ENCODE measurements at regions not wholly inside any gene's neighbourhood (a gene's known extent, or its start where the extent isn't known, plus 50 kb on each side); places are given as distances from the start of the nearest gene placed in this dataset.

DNA sequence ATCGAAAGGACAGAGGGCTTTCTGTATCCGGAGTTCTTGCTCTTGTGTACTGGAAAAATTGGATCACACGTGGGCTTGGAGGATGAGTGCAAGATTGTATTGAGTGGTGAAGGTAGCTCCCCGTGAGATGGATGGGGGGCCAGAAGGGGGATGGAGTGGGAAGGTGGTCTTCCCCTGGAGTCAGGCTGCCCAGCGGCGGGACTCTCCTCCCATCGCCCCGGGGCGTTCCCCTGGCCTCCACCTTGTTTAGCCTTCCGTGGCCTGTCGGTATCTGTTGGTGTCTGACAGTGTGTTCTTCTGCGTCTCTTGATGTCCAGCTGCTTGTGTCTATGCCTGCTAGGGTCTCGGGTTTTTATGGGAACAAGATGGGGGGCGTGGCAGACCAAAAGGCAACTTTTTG is 54.6 kb upstream of the GABRA6 start:
- DNase-seq, result peak in 1 of 42 donors; percentile 3
- intact Hi-C loops (cut with DNase I), result no loop called here

DNA sequence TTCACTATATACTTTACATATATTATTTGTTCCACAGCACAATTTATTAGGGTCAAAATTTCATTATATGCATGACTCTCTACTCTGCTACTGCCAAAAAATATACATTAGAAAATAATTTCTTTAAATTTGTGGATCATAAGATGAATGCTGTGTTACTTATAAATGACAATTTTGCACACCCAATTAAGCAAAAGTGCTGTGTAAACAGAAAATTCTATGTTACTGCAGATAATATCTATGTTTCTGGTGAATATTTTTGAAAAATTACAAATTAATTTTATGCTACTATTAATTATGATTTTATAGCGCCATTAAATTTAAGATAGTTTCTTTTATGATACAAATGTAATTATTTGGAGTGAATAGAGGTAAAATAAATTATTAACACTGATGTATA is 59.8 kb upstream of the GABRA6 start:
- DNase-seq, result no peak
- intact Hi-C loops (cut with DNase I), result no loop called here

DNA sequence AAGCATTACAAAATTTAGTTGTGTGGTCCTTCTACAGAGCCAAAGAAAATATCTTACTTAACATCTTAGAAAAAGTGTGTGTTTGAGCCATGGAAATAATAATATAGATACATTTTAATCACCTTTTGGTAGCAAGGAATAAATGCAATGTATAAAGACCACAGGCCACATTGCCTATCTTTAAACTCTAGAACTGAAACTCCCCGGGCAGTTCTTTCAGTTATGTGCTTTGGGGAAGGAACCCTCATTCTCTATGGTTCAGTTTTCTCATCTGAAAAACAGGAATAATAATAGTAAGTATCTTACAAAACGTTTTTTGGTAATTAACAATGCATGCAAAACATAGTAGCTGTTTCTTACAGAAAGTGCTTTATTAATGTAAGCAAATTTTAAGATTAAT is 67.8 kb upstream of the GABRB2 start:
- intact Hi-C loops (cut with DNase I), result no loop called here
- no peak for DNase-seq

DNA sequence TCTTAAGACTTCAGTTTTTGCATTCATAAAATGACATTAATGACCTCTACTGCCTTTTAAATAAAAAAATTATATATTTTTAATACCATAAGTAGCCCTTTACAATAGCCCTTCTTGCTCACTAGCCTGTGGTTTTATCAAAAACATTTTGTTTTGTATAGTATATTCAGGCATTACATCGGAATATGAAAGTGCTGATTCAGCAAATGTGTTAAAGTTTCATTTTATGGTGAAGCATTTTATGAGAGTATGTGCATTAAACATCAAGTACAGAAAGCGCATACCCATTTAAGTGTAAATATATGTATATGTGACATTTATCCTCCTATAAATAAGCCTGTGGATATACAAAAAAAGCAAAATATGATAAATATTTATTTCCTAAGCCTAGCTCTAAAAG is 56.2 kb upstream of the GABRB2 start:
- intact Hi-C loops (cut with DNase I), result no loop called here

DNA sequence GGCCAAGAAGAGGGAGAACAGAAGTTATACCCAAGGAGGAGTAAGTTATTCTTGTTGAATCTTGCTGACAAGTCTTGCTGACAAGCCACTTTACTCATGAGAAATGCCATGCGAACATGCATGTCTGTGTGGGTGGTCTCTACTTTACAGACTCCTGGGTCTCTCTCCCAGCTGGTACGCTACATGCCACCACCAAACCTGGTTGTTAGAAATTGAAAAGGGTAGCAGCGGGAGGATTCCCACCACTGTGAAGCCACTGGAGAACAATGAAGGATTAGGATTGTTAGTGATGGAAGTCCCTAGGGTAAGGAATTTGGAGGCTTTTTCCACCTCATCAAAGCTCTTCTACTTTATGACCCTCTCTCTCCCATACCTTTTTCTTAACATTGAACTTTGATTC is 53.6 kb upstream of the GABRB2 start:
- intact Hi-C loops (cut with DNase I), result no loop called here

More for the DNA sequence above, 56.2 kb upstream of the GABRB2 start:
- no peak for DNase-seq

DNA sequence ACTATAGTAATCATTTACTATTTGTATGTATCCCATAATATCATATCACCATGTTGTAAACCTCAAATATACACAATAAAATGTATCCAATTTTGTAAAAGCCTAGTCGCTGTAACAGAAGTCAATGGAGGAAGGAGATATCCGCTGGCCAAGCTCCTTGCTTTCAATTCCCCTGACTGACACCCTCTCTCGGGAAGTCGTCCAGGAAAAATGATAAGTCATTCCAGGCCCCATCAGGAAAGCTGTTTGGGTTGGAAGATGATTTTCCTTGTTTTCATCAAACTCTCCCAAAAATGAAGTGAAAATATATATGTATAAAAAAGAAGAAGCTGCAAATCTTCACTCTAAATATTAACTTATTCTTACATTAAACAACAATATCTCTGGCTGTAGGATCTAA is 52.2 kb upstream of the GABRB2 start:
- no peak for DNase-seq
- intact Hi-C loops (cut with DNase I), result no loop called here

More for the DNA sequence above, 53.6 kb upstream of the GABRB2 start:
- no peak for DNase-seq

All from head of caudate nucleus (tissue), 42 donors.